NOMO-1 (cell line): ENCODE measurements at regions not wholly inside any gene's neighbourhood (a gene's known extent, or its start where the extent isn't known, plus 50 kb on each side); places are given as distances from the start of the nearest gene placed in this dataset.
"Not testable (repeated sequence)": the region's sequence is repeated elsewhere in the genome, so short reads cannot be mapped to it uniquely, and the experiment has no call there.

Experiments used
- DNase-seq, 2 experiments: peaks; one replicate each; lab custom pipeline; 2025; ENCODE audit not compliant: unreplicated experiment in 2 of 2; lab: John Stamatoyannopoulos, UW

GRCh38 chr5:174563899-174564298 lies 160.5 kb upstream of the MSX2 start:
- no peak for DNase-seq

DNA sequence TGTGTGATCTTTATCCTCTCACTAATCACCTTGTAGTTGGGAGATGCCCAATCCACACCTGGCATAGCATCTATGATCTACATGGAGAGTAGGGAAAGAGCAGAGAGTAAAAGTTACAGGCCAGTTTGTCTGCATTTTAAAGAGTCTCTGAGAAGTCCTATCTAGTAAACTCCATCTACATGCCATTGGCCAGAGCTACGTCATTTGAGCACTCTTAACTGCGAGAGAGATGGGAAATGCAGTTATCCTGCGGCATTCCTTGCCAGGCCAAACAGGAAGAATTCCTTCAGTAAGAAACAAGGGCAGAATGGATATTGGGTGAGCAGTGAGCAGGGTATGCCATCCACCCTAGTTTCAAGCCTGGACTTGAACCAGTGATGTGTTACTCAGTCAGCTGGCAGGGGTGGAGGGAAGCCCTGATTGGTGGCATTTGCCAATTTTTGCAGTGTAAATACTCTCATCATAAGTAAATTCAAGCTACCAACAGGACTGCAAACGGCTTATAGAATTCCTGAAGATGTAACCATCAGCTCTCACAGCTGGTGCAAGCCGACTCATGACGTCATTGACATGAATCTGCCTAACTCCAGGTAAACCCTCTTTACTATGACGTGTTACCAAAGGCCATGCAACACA lies 156.8 kb upstream of the MSX2 start:
- no peak for DNase-seq

- no peak for DNase-seq
Observed at GRCh38 chr5:174570662-174571061, 153.7 kb upstream of the MSX2 start.

DNA sequence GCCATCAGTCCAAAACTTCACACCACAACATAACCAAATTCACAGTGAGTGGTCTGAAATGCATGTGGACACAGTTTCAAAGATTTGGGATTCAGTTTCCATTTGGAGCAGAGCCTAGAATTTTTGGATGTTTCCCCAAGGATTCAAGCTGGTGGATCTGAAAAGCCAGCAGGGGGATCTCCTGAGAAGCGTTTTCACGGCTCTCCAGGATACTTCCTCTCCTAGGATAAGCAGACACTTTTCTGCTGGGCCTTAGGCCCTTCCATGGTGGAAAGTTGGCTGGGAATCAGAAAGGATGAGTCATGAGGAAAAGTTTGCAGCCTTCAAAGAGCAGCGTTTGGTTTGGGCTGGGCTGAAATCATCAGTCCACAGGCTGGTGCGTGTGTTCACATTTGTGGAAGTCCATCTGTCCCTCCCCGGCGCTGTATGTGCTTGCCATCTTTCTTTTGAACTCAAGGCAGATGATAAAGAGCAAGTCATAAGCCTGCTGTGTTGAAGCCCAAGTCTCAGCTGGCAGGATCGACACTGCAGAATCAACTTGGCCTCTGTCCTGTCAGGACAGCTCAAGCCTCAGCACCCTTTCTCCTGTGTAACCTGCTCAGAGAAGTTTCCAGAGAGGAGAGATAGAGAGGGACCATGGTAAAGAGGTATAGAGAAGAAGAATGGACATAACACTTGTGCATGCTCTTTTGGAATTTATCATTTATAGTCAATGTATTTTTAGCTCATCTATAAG lies 152.6 kb upstream of the MSX2 start:
- DNase-seq: no peak

- DNase-seq: no peak
Observed at GRCh38 chr5:174572591-174572990, 151.8 kb upstream of the MSX2 start.

- DNase-seq: no peak
Observed at GRCh38 chr5:174573221-174573994, 151.0 kb upstream of the MSX2 start.

GRCh38 chr5:174575043-174575442 lies 149.3 kb upstream of the MSX2 start:
- no peak for DNase-seq

GRCh38 chr5:174576042-174576441 lies 148.3 kb upstream of the MSX2 start:
- no peak for DNase-seq

- DNase-seq: peak in 1 of 2 experiments; percentile 1
Observed at GRCh38 chr5:174581479-174581878, 142.9 kb upstream of the MSX2 start.

DNA sequence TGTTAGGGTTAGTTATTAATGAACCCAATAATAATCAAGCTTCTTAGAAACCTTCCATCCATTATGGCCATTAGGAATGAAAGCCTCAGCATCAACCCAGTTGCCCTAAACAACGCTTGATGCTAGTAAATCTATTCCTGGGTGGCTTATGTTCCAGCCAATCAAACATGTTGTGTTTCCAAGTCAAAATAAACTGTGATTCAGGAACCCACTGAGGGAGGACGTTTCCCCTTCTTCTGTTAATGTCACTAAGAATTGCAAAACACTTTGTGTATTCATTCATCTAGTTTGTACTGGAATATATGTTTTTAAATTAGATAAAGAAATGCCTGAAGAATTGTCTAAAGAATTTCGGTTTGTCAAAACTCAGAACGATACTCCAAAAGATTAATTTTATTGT lies 142.5 kb upstream of the MSX2 start:
- no peak for DNase-seq

GRCh38 chr5:174583071-174583470 lies 141.3 kb upstream of the MSX2 start:
- no peak for DNase-seq

DNA sequence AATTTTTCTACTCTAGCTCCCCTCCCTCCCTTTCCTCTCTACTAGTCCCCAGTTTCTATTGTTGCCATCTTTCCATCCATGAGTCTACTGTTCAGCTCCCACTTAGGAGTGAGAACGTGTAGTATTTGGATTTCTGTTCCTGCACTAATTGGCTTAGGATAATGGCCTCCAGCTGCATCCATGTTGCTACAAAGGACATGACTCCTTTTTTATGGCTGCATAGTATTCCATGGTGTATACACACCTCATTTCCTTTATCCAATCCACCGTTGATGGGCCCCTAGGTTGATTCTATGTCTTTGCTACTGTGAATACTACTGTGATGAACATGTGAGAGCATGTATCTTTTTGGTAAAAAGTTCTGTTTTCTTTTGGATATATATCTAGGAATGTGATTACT lies 138.9 kb upstream of the MSX2 start:
- DNase-seq: no peak

GRCh38 chr5:174586163-174586562 lies 138.2 kb upstream of the MSX2 start:
- not testable (repeated sequence) for DNase-seq

- DNase-seq: no peak
Observed at GRCh38 chr5:174589011-174589410, 135.4 kb upstream of the MSX2 start.

DNA sequence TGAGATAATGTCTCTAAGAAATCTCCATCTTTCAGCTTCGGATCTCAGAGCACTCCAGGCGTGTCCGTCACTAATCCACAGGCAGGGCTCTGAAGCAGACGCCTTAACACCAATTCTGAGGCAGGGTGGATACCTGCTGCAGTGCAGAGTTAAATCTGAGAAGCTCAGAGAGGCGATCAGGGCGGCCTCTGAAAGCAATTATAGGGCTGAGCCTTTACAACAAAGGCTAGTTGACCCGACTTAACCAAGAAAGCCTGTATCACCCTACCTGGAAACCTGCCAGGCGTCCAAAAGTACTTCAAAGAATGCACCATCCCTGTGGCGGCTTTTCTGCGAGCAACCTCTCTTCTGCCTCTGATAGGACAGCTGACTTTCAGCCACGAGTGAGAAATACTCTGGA lies 134.8 kb upstream of the MSX2 start:
- DNase-seq: no peak

- no peak for DNase-seq
Observed at GRCh38 chr5:174590820-174591219, 133.6 kb upstream of the MSX2 start.

GRCh38 chr5:174596429-174596828 lies 128.0 kb upstream of the MSX2 start:
- no peak for DNase-seq

- peak in 1 of 2 experiments; percentile 17 for DNase-seq
Observed at GRCh38 chr5:174599992-174600391, 124.4 kb upstream of the MSX2 start.

- DNase-seq: no peak
Observed at GRCh38 chr5:174601946-174602345, 122.4 kb upstream of the MSX2 start.

DNA sequence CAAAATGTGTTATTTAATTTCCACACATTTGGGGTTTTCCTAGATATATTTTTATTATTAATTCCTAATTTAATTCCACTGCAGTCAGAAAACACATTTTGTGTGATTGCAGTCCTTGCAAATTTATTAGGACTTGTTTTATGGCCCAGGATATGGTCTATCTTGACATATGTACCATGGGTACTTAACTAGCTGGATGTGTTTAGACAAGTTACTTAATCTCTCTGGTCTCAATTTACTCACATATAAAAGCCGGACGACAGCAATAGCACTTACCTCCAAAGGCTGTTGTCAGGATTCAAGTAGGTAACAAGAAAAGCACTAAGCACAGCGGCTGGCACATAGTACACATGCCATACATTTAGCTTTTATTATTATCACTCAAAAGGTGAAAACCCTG lies 118.2 kb upstream of the MSX2 start:
- no peak for DNase-seq

DNA sequence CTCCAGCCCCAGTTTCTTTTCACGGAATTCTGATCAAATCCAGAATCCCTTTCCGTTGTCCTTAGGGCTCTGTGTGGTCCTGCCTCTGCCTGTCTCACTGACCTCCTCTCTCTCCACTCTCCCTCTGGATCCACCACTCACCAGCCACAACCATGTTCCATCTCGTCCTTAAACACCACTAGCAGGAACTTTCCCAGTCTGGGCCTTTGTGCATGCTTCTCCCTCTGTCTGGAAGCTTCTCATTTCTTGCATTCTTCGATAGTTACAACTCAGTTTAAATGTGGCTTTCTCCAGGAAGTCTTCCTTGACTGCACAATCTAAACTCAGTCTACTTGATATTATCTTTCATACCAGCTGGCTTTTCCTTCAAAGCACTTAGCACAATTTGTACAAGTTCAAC lies 117.7 kb upstream of the MSX2 start:
- DNase-seq: no peak

DNA sequence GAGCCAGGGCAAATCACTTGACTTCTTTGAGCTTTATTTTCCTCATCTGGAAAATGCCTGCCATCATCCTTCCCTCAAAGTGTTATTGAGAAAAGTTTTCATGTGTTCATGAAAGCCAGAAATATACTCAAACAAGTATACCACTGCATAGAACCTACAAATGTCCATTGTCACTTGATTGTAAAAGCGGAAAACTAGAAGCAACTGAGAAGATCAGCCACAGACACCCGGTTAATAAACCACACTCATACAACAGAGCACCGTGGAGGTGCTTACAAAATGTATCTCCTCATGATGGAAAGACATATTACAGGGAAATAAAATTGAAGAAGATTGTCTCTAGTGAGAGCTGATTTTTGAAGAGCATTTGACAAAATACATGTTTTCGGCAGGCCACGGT lies 117.2 kb upstream of the MSX2 start:
- DNase-seq: no peak
